DMS 273 treated with DMSO at 0.1 percent for 48 hours (cell line): ENCODE measurements at regions not wholly inside any gene's neighbourhood (a gene's known extent, or its start where the extent isn't known, plus 50 kb on each side); places are given as distances from the start of the nearest gene placed in this dataset.
"Not testable (repeated sequence)": the region's sequence is repeated elsewhere in the genome, so short reads cannot be mapped to it uniquely, and the experiment has no call there.

ENCODE experiments used
- DNase-seq: peaks from one replicate; lab custom pipeline; 2025; lab: John Stamatoyannopoulos, UW

GRCh38 chr5:100017520-100018262 lies 517.5 kb upstream of the FAM174A start:
- DNase-seq = no peak

GRCh38 chr5:100013305-100013704 lies 521.9 kb upstream of the FAM174A start:
- DNase-seq = not testable (repeated sequence)

DNA sequence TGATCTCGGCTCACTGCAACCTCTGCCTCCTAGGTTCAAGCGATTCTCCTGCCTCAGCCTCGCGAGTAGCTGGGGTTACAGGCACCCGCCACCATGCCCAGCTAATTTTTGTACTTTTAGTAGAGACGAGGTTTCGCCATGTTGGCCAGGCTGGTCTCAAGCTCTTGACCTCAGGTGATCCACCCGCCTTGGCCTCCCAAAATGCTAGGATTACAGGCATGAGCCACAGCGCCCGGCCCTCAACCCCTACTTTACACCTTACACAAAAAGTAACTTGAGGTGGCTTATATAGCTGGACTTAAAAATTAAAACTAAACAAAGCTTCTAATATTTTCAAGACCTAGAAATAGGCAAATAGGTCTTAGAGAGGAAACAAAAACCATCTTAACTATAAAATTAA lies 524.0 kb upstream of the FAM174A start:
- DNase-seq = not testable (repeated sequence)

DNA sequence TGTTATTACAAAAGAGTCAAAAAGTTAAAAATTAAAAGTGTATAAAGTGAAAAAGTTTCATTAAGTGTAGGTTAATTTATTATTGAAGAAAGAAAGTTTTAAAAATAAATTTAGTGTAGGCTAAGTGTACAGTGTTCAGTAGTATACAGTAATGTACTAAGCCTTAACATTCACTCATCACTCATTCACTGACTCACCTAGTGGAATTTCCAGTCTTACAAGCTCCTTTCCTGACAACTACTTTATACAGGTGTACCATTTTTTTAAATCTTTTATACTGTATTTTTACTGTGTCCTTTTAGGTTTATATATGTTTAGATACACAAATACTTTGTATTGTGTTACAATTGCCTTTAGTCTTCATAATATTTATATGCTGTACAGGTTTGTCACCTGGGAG lies 530.2 kb upstream of the FAM174A start:
- DNase-seq = no peak

- no peak for DNase-seq
Observed at GRCh38 chr5:99998319-99998718, 536.9 kb upstream of the FAM174A start.

- DNase-seq = no peak
Observed at GRCh38 chr5:99995407-99995806, 539.8 kb upstream of the FAM174A start.

- no peak for DNase-seq
Observed at GRCh38 chr5:99973779-99974178, 561.4 kb upstream of the FAM174A start.

DNA sequence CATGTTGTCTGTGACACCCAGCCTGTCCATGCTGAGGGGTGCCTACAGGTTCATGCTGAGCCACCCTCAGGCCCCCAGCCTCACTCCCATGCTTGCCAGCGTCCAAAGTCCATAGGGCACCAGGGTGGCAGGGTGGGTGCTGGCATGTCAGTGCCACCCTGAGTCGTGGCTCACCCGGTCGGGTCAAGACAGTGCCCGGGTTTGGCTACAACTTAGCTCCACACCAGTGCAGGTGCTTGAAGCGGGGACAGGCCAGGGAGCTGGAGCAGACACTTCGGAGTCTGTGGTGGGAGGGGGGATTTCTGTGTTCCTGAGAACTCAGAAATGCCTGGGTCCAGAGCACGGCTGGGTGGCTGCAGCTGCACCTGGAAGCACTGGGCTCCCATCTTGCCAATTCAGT lies 579.2 kb upstream of the FAM174A start:
- no peak for DNase-seq

- DNase-seq = no peak
Observed at GRCh38 chr5:99955006-99955405, 580.2 kb upstream of the FAM174A start.

DNA sequence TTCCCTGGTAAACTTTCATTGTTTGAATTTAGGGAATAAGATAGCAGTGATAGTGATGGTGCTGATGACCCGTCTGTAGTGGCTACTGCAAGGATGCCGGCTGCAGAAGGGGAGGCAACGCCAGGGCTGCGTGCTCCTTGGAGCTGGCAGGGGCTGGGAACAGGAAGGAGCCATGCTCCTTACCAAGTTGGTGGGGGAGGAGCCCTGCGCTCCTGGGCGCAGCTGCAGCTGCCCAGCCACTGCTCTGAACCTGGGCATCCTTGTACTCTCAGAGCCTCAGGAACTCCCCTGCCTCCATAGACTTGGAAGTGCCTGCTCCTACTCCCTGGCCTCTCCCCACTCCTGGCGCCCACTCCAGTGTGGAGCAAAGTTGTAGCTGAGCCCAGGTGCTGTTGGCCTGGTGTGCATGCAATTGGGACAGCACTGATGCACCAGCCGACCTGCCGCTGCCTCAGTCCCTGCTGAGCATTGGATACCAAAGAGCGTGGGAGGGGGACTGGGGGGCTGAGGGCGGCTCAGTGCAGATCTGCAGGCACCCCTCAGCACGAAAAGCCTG lies 585.1 kb upstream of the FAM174A start:
- no peak for DNase-seq

GRCh38 chr5:99949361-99949760 lies 585.8 kb upstream of the FAM174A start:
- no peak for DNase-seq

DNA sequence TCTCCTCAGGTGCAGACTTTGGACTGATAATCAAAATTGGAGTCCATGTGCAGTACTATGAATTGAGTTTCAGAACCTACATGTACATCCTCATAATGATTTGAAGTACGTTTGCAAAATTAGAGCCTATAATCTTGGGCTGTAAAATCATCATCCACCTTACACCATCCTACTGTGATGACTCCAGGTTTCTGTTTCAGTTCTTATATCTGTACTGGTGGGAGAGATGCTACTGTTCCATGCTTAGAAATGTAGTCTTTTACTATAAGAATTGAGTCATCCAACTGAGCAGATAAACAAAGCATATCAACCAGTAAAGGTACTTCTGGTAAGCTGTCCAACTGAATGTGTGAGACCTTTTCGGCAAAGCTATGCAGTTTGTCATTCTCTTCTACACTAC lies 586.3 kb upstream of the FAM174A start:
- no peak for DNase-seq

GRCh38 chr5:99945478-99946442 lies 589.4 kb upstream of the FAM174A start:
- DNase-seq = no peak

DNA sequence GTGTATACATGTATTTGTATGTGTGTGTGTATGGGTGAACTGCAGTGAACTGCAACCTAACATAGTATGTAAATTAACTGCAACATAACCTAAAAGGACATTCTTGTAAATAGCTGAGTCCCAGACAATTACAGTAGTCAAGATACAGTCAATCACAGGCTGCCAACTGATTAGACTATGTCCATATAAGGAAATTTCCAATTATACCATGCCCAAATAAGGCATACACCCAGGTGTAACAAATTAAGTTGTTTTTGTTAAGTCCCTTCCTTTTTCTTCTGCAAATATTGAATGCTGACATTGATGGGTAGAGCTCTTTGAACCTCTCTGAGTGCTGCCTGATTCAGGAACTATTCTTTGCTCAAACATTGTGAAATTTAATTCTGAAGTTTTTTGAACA lies 594.6 kb upstream of the FAM174A start:
- DNase-seq = no peak

DNA sequence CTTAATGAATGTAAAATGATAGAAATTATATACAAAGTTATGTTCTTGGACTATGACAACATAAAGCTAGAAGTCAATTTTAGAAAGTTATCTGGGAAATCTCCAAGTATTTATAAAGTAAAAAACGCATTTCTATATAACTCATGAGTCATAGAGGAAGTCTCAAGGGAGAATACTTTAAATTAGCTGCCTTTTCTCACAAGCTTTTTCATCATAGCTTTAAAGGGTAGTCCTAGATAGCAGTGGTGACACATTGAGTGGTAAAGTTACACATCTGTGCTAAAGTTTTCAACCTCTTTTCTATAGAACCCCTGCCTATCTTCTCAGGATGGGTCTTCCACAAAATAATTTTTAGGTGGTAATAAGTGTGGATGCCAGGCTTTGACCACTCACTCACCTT lies 598.3 kb upstream of the FAM174A start:
- no peak for DNase-seq

- no peak for DNase-seq
Observed at GRCh38 chr5:99929806-99930135, 605.4 kb upstream of the FAM174A start.

- no peak for DNase-seq
Observed at GRCh38 chr5:99929067-99929805, 605.9 kb upstream of the FAM174A start.

GRCh38 chr5:99928490-99928889 lies 606.7 kb upstream of the FAM174A start:
- no peak for DNase-seq

DNA sequence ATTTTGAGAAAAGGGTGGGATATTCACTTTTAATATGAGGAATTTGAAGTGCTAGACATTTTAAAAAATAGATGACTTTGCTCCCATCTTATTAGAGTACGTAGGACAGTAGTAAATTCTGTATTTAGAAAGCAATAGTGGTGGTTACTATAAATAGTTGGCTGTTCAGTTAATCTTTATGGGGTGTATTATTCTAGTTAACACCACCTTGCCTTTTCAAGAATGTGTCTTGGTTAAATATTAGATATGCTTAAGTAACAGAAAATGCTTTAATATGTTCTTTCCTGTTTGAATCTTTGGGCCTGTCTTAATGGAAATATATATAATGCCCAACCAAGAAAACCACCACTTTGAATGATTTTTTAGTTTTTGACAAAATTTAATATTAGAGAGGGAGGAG lies 608.7 kb upstream of the FAM174A start:
- DNase-seq = no peak

DNA sequence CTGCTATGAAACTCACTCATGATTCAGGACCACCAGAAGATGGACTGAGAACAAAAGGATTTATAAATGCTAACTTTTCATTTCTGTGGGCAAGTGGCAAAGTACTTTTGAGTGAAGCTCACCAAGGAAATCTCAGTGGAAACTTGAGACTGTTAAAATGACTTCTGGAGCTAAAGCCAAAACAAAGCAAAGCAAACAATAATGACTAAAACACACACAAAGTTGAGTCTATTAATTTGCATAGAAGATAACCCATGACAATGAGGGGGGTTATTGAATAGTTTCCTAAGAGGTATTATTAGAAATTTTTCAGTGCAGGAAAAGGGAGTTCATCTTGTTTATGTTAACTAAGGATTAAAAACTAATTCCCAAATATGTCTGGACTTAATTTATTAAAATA lies 612.8 kb upstream of the FAM174A start:
- no peak for DNase-seq

- DNase-seq = no peak
Observed at GRCh38 chr5:99911971-99912370, 623.2 kb upstream of the FAM174A start.

GRCh38 chr5:99906776-99907175 lies 628.4 kb upstream of the FAM174A start:
- no peak for DNase-seq
